Astrocyte of the cerebellum (primary cell): ENCODE measurements at regions not wholly inside any gene's neighbourhood (a gene's known extent, or its start where the extent isn't known, plus 50 kb on each side); places are given as distances from the start of the nearest gene placed in this dataset.
A peak's percentile ranks its signal among the peaks of the same experiment; 100 is the strongest.

Experiments
- DNase-seq: peaks from one replicate; pipeline ENCODE4 v3.0.0-alpha.2; 2011; ENCODE audit warnings: low read depth
- H3K4me3 ChIP-seq: 2 replicates; pipeline ENCODE4 v1.5.1; 2011; ENCODE audit warnings: mild to moderate bottlenecking, low read depth, low read length, moderate library complexity
- CTCF ChIP-seq: IDR thresholded peaks from 2 replicates; pipeline ENCODE4 v1.5.1; 2012; ENCODE audit warnings: low read length, low read depth, moderate library complexity, mild to moderate bottlenecking; ENCODE audit errors: missing control alignments
- in situ Hi-C: cut with HindIII; loops from 2 replicates; pipeline ENCODE4 v1.10.0; 2017; ENCODE audit warnings: low sequenced_read_pairs

GRCh38 chr9:89999176-89999533, 394.3 kb downstream of the GADD45G start:
- no peak overlapping the region for H3K4me3 ChIP-seq
- in situ Hi-C loops: no loop called here
- no peak for DNase-seq
- TF ChIP-seq CTCF: no peak

GRCh38 chr9:89999534-90000370, 394.9 kb downstream of the GADD45G start:
- in situ Hi-C loops: no loop called here
- TF ChIP-seq CTCF: no peak
- peak; percentile 23 for DNase-seq
- H3K4me3 ChIP-seq: peak overlapping the region; percentile 14

GRCh38 chr9:90000925-90001324, 396.1 kb downstream of the GADD45G start:
- in situ Hi-C loops: no loop called here
- H3K4me3 ChIP-seq: no peak overlapping the region
- no peak for DNase-seq
- TF ChIP-seq CTCF: no peak

- in situ Hi-C loops: no loop called here
Measured at GRCh38 chr9:90001747-90002146, 396.9 kb downstream of the GADD45G start.

GRCh38 chr9:90002397-90003271, 397.8 kb downstream of the GADD45G start:
- no peak overlapping the region for H3K4me3 ChIP-seq
- TF ChIP-seq CTCF: no peak
- DNase-seq: no peak
- in situ Hi-C loops: no loop called here

More at GRCh38 chr9:90001747-90002146, 396.9 kb downstream of the GADD45G start:
- TF ChIP-seq CTCF: no peak
- no peak overlapping the region for H3K4me3 ChIP-seq
- DNase-seq: no peak

- TF ChIP-seq CTCF: no peak
- DNase-seq: no peak
Measured at GRCh38 chr9:90005388-90005787, 400.6 kb downstream of the GADD45G start.

More at GRCh38 chr9:90005388-90005787, 400.6 kb downstream of the GADD45G start:
- H3K4me3 ChIP-seq: no peak overlapping the region
- in situ Hi-C loops: no loop called here
